ENCODE measurements at regions not wholly inside any gene's neighbourhood (a gene's known extent, or its start where the extent isn't known, plus 50 kb on each side); places are given as distances from the start of the nearest gene placed in this dataset.

DNA sequence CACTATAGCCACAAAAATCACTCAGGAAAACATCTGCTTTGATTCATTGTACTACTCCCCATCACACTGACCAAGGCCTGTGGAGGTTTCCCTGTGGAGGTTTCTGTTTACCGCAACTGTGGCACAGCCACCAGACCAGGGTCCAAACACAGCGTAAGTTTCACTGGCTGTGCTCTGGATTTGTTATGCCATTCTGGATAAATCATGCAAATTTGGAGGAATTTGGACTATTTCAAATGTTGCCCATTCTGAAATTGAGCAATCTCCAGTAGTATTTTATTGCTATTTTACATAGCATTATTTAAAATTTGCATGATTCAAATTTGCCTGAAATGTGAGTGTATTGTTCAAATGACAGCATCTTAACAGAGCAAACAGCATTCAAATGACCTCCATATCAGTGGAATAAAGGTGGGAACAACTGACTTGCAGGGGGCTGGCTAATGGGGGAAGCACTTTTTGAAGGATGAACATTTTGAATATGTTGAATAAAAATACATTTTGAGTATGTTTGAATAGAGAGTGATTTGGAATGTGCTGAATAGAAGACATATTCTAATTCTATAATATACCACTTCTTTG, 66.1 kb upstream of the ACSL1 start (continued):
- TF ChIP-seq EZH2 (IDR thresholded peaks at IDR 0.05; ENCODE audit: low read depth, low read length, severe bottlenecking) (no peak), KDM4A (IDR thresholded peaks at IDR 0.05; ENCODE audit: low read depth, low read length, severe bottlenecking) (no peak), RAD21 (IDR thresholded peaks at IDR 0.05 in 1 of 2, conservative IDR thresholded peaks at IDR 0.05 in 1 of 2; ENCODE audit: low read depth in 2 of 2, low read length in 2 of 2) (no peak), TCF12 (IDR thresholded peaks at IDR 0.05; ENCODE audit: low read depth, low read length) (no peak), SAP30 (IDR thresholded peaks at IDR 0.05; ENCODE audit: insufficient read depth, insufficient replicate concordance, low read length) (no peak), SRF (IDR thresholded peaks at IDR 0.05; ENCODE audit: low read depth, low read length) (no peak), NANOG (IDR thresholded peaks at IDR 0.05; ENCODE audit: insufficient read depth, low read depth, low read length, poor library complexity, severe bottlenecking) (no peak), TBP (IDR thresholded peaks at IDR 0.05; ENCODE audit: low read depth, low read length) (no peak)

Data from H1 (cell line).